ENCODE measurements at regions not wholly inside any gene's neighbourhood (a gene's known extent, or its start where the extent isn't known, plus 50 kb on each side); places are given as distances from the start of the nearest gene placed in this dataset.

DNA sequence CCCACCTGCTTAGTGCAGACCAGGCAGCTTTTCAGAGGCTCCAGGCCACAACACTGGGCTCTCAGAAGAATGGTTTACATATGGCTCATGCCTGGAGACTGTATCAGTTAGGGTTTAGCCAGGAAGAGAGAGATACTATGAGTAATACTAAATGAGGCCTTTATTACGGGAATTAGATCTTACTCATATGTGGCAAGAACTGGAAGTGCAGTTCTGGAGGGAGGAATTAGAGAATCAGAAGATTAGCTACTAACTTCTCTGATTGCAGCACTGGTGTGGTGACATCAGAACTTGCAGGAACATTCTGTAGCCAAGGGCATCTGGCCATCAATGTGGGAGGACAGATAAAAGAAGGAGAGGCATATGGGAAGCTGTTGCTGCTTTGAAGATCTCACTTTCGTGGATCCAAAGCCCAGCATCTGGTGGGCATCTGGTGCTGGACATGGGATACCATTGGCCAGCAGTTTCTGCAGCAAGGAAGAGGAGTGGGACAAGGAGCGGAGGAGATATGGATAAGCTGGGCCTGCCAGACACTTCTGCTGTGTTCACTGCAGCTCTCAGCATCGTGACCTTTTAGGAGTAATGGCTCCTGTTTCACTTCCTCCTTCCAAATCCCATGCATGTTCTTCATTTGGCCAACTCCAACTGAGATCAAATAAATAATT is 248.5 kb downstream of the BTBD3 start:
- TF ChIP-seq EP300 (IDR thresholded peaks at IDR 0.05; ENCODE audit: borderline replicate concordance in 1 of 2, low read depth in 2 of 2, low read length in 2 of 2), result no peak
- TF ChIP-seq, protein P1, sequence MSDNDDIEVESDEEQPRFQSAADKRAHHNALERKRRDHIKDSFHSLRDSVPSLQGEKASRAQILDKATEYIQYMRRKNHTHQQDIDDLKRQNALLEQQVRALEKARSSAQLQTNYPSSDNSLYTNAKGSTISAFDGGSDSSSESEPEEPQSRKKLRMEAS (IDR thresholded peaks at IDR 0.05), result no peak
- TF ChIP-seq, protein P2, sequence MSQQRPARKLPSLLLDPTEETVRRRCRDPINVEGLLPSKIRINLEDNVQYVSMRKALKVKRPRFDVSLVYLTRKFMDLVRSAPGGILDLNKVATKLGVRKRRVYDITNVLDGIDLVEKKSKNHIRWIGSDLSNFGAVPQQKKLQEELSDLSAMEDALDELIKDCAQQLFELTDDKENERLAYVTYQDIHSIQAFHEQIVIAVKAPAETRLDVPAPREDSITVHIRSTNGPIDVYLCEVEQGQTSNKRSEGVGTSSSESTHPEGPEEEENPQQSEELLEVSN (IDR thresholded peaks at IDR 0.05), result no peak
- TF ChIP-seq CREB1 (IDR thresholded peaks at IDR 0.05), result no peak
- no peak for TF ChIP-seq JUND (IDR thresholded peaks at IDR 0.05; ENCODE audit: low read length)
- TF ChIP-seq TAF1 (IDR thresholded peaks at IDR 0.05; ENCODE audit: low read depth, low read length), result no peak
- TF ChIP-seq, protein P3, sequence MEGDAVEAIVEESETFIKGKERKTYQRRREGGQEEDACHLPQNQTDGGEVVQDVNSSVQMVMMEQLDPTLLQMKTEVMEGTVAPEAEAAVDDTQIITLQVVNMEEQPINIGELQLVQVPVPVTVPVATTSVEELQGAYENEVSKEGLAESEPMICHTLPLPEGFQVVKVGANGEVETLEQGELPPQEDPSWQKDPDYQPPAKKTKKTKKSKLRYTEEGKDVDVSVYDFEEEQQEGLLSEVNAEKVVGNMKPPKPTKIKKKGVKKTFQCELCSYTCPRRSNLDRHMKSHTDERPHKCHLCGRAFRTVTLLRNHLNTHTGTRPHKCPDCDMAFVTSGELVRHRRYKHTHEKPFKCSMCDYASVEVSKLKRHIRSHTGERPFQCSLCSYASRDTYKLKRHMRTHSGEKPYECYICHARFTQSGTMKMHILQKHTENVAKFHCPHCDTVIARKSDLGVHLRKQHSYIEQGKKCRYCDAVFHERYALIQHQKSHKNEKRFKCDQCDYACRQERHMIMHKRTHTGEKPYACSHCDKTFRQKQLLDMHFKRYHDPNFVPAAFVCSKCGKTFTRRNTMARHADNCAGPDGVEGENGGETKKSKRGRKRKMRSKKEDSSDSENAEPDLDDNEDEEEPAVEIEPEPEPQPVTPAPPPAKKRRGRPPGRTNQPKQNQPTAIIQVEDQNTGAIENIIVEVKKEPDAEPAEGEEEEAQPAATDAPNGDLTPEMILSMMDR (IDR thresholded peaks at IDR 0.05; ENCODE audit: control extremely low read depth in 1 of 3, insufficient read depth in 1 of 3, low read depth in 1 of 3, low read length in 3 of 3), result no peak
- no peak for TF ChIP-seq POU5F1 (IDR thresholded peaks at IDR 0.05; ENCODE audit: low read depth, low read length)
- no peak for TF ChIP-seq GABPA (IDR thresholded peaks at IDR 0.05; ENCODE audit: borderline replicate concordance, insufficient read depth, low read length)
- TF ChIP-seq HDAC6 (IDR thresholded peaks at IDR 0.05; ENCODE audit: low read depth, low read length), result no peak
- no peak for TF ChIP-seq SAP30 (IDR thresholded peaks at IDR 0.05; ENCODE audit: insufficient read depth, insufficient replicate concordance, low read length)

Data from H1 (cell line).